NAMALWA (cell line): ENCODE measurements at regions not wholly inside any gene's neighbourhood (a gene's known extent, or its start where the extent isn't known, plus 50 kb on each side); places are given as distances from the start of the nearest gene placed in this dataset.

Experiments used
- DNase-seq: peaks from one replicate; pipeline ENCODE4 v3.0.0-alpha.2; 2015; ENCODE audit warnings: low spot score

- DNase-seq, result no peak
These were observed 334.6 kb upstream of the VRK2 start for GRCh38 chr2:57711991-57712390.

- DNase-seq, result peak; percentile 81
These were observed 325.6 kb upstream of the VRK2 start for GRCh38 chr2:57720728-57721627.

GRCh38 chr2:57725337-57725947, 321.2 kb upstream of the VRK2 start:
- DNase-seq, result no peak

GRCh38 chr2:57726294-57726693, 320.3 kb upstream of the VRK2 start:
- DNase-seq, result no peak

- no peak for DNase-seq
These were observed 317.9 kb upstream of the VRK2 start for GRCh38 chr2:57728691-57729090.

- no peak for DNase-seq
These were observed 312.6 kb upstream of the VRK2 start for GRCh38 chr2:57733956-57734355.

- DNase-seq, result no peak
These were observed 305.7 kb upstream of the VRK2 start for GRCh38 chr2:57740891-57741290.

GRCh38 chr2:57753636-57754035, 293.0 kb upstream of the VRK2 start:
- DNase-seq, result no peak

GRCh38 chr2:57758686-57759085, 287.9 kb upstream of the VRK2 start:
- no peak for DNase-seq

- no peak for DNase-seq
These were observed 287.5 kb upstream of the VRK2 start for GRCh38 chr2:57759131-57759530.

GRCh38 chr2:57759822-57760300, 286.7 kb upstream of the VRK2 start:
- peak; percentile 82 for DNase-seq

GRCh38 chr2:57760381-57760801, 286.2 kb upstream of the VRK2 start:
- DNase-seq, result peak; percentile 38

GRCh38 chr2:57776916-57777315, 269.7 kb upstream of the VRK2 start:
- no peak for DNase-seq

- no peak for DNase-seq
These were observed 264.0 kb upstream of the VRK2 start for GRCh38 chr2:57782587-57782986.

GRCh38 chr2:57793310-57793709, 253.3 kb upstream of the VRK2 start:
- no peak for DNase-seq

GRCh38 chr2:57796527-57796926, 250.1 kb upstream of the VRK2 start:
- no peak for DNase-seq

- DNase-seq, result no peak
These were observed 248.3 kb upstream of the VRK2 start for GRCh38 chr2:57798346-57798745.

GRCh38 chr2:57802243-57802642, 244.4 kb upstream of the VRK2 start:
- no peak for DNase-seq

GRCh38 chr2:57804971-57805370, 241.6 kb upstream of the VRK2 start:
- DNase-seq, result no peak

- DNase-seq, result no peak
These were observed 240.1 kb upstream of the VRK2 start for GRCh38 chr2:57806449-57806968.

GRCh38 chr2:57809230-57809629, 237.4 kb upstream of the VRK2 start:
- no peak for DNase-seq

GRCh38 chr2:57821088-57821487, 225.5 kb upstream of the VRK2 start:
- DNase-seq, result no peak

GRCh38 chr2:57828221-57828620, 218.4 kb upstream of the VRK2 start:
- DNase-seq, result no peak
